Mucosa of stomach (tissue), 1 donor: ENCODE measurements at regions not wholly inside any gene's neighbourhood (a gene's known extent, or its start where the extent isn't known, plus 50 kb on each side); places are given as distances from the start of the nearest gene placed in this dataset.
"Not testable (repeated sequence)": the region's sequence is repeated elsewhere in the genome, so short reads cannot be mapped to it uniquely, and the experiment has no call there.

Source experiments
- H3K27me3 ChIP-seq: one replicate; pipeline ENCODE4 v1.7.0; 2013; ENCODE audit warnings: mild to moderate bottlenecking, low read length; ENCODE audit not compliant: control insufficient read depth, insufficient read depth
- H3K36me3 ChIP-seq: one replicate; pipeline ENCODE4 v1.7.0; 2013; ENCODE audit warnings: low read length; ENCODE audit not compliant: control insufficient read depth, insufficient read depth
- H3K4me1 ChIP-seq: one replicate; pipeline ENCODE4 v1.7.0; 2013; ENCODE audit warnings: mild to moderate bottlenecking, low read length; ENCODE audit not compliant: control insufficient read depth, insufficient read depth
- H3K4me3 ChIP-seq: one replicate; pipeline ENCODE4 v1.7.0; 2013; ENCODE audit warnings: low read length
- H3K9ac ChIP-seq: one replicate; pipeline ENCODE4 v1.7.0; 2013; ENCODE audit warnings: mild to moderate bottlenecking, low read length, moderate library complexity
- H3K9me3 ChIP-seq: one replicate; pipeline ENCODE4 v1.7.0; 2013; ENCODE audit warnings: mild to moderate bottlenecking, low read length, moderate library complexity; ENCODE audit not compliant: control insufficient read depth
- donor health status: Pancreatic carcinoma.

DNA sequence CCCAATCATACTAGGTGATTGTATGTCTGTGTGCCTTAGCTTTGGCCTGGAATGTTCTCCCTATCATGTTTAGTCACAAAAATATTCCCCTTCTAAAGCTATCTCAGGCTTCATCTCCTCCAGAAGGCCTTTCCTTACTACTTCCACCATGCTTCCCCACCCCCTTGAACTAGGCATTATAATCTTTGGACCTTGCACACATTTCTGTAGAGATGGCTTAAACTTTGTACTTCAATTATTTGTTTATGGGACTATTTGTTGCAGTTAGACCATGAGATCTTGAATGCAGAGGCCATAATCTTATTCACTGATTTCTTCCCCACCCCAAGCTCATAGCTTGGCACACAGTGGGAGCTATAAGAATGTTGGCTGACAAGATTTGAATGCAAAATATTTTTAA lies 262.0 kb upstream of the EDA2R start:
- H3K4me3 ChIP-seq: no peak overlapping the region
- H3K36me3 ChIP-seq: no peaks in the 10 kb centered on the region
- no peaks in the 10 kb centered on the region for H3K4me1 ChIP-seq
- H3K9ac ChIP-seq: no peak overlapping the region
- no peaks in the 10 kb centered on the region for H3K9me3 ChIP-seq
- H3K27me3 ChIP-seq: no peaks in the 10 kb centered on the region

DNA sequence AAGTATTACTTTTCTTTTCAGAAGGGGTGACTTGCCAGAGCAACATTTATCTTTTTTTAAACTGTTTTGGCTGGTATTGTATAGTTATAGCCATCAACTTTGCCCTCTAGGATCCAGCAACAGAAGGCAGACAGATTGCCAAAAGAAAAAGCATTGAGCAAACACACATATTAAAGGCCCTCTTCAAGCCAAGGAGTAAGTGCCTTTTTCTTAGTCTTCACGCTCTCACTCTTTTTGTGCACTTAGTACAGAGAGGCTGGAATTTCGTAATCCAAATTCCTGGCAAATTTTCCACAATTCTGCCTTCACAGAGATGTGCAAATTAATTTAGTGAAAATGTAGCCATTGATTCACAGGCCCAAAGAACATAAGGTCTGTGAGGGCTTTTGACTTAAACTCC lies 253.1 kb upstream of the EDA2R start:
- Histone ChIP-seq H3K4me1 (no peaks in the 10 kb centered on the region), H3K36me3 (no peaks in the 10 kb centered on the region), H3K4me3 (no peak overlapping the region), H3K27me3 (no peaks in the 10 kb centered on the region), H3K9ac (no peak overlapping the region), H3K9me3 (no peaks in the 10 kb centered on the region)

- H3K9ac ChIP-seq: no peak overlapping the region
- H3K4me1 ChIP-seq: no peaks in the 10 kb centered on the region
- H3K27me3 ChIP-seq: no peaks in the 10 kb centered on the region
- H3K36me3 ChIP-seq: no peaks in the 10 kb centered on the region
- no peaks in the 10 kb centered on the region for H3K9me3 ChIP-seq
- no peak overlapping the region for H3K4me3 ChIP-seq
Measured at GRCh38 chrX:66889418-66889817, 250.5 kb upstream of the EDA2R start.

DNA sequence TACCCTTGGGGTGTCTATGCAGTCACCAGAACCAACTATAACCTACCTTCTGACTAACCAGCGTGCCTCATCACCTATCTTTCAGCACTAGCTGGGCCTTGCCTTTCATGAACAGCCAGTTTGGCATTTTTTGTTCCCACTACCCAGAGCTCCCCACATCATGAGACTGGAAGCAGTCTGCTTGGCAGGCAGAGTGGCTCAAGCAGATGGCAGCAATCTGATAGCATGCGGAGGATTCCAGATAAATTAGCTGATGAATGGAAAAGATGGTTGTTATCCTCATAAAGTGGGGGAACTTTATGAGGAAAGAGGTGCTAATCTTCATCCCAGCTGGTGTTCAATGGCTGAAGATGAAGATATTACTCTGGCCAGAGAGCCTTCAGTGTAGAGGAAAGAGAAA lies 243.2 kb upstream of the EDA2R start:
- H3K4me1 ChIP-seq: no peaks in the 10 kb centered on the region
- H3K4me3 ChIP-seq: no peak overlapping the region
- no peaks in the 10 kb centered on the region for H3K9me3 ChIP-seq
- H3K36me3 ChIP-seq: no peaks in the 10 kb centered on the region
- H3K27me3 ChIP-seq: no peaks in the 10 kb centered on the region
- no peak overlapping the region for H3K9ac ChIP-seq

GRCh38 chrX:66876776-66877175 lies 237.9 kb upstream of the EDA2R start:
- no peaks in the 10 kb centered on the region for H3K4me1 ChIP-seq
- no peaks in the 10 kb centered on the region for H3K27me3 ChIP-seq
- no peaks in the 10 kb centered on the region for H3K9me3 ChIP-seq
- H3K9ac ChIP-seq: no peak overlapping the region
- no peak overlapping the region for H3K4me3 ChIP-seq
- no peaks in the 10 kb centered on the region for H3K36me3 ChIP-seq

- Histone ChIP-seq H3K36me3 (no peaks in the 10 kb centered on the region), H3K9me3 (no peaks in the 10 kb centered on the region), H3K27me3 (no peaks in the 10 kb centered on the region), H3K4me3 (no peak overlapping the region), H3K9ac (no peak overlapping the region), H3K4me1 (no peaks in the 10 kb centered on the region)
Measured at GRCh38 chrX:66872771-66873170, 233.9 kb upstream of the EDA2R start.

DNA sequence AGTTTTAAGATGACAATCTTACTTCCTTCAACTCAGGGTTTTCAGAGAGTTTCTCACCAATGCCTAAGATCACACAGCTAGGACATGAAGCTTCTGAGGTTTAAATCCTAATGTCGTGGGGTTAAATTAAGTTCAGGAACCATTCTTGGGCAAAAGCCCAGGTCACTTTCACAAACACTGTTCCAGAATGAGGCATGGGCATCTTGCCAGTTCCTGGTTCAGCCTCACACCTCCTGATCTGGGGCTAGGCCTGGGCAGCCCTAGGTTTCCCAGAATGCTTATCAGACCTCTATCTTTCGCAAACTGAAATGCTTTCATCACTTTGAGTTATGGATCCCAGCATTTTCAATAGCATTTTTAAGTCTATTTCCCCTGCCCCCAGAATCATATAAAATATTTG lies 224.8 kb upstream of the EDA2R start:
- Histone ChIP-seq H3K36me3 (no peaks in the 10 kb centered on the region), H3K4me1 (no peaks in the 10 kb centered on the region), H3K4me3 (no peak overlapping the region), H3K9ac (no peak overlapping the region), H3K27me3 (no peaks in the 10 kb centered on the region), H3K9me3 (no peaks in the 10 kb centered on the region)

DNA sequence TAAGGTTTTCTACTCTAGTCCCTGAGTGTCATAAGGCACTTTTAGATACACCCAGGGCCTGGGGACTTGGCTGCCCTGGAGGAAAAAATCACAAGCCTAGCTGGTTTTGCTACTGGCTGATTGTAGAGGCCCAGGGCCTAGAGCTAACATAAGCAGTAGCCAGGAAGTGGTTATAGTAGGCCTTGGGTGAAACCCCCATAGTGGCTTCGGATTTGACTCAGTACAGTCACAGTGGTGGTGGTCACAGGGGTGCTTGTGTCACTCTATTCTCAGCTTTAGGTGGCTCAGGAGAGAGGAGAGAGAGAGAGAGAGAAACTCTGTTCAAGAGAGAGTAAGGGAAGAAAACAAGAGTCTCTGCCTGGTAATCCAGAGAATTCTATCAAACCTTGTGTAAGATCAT lies 194.5 kb upstream of the EDA2R start:
- H3K27me3 ChIP-seq: no peaks in the 10 kb centered on the region

DNA sequence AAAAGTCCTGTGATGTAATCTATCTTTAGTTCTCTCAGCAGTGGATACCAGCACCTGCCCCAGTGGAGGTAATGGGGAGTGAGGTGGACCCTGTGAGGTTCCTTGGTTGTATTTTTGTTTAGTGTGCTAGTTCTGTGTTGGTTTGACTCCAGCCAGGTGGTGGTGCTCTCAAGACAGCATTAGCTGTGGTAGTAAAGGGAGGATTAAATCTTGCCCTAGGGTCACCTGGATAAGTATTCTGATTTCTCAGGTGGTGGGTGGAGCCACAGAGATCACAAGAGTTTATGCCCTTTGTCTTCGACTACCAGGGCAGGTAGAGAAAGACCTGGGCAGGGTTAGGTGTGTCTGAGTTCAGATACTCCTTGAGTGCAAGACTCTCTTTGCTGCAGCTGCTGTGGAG lies 176.3 kb upstream of the EDA2R start:
- no peak overlapping the region for H3K4me3 ChIP-seq
- H3K9ac ChIP-seq: no peak overlapping the region
- H3K9me3 ChIP-seq: no peaks in the 10 kb centered on the region
- no peaks in the 10 kb centered on the region for H3K27me3 ChIP-seq
- H3K4me1 ChIP-seq: no peaks in the 10 kb centered on the region
- no peaks in the 10 kb centered on the region for H3K36me3 ChIP-seq

More for the DNA sequence above, 194.5 kb upstream of the EDA2R start:
- Histone ChIP-seq H3K9me3 (no peaks in the 10 kb centered on the region), H3K4me1 (no peaks in the 10 kb centered on the region), H3K9ac (no peak overlapping the region), H3K36me3 (no peaks in the 10 kb centered on the region), H3K4me3 (no peak overlapping the region)

DNA sequence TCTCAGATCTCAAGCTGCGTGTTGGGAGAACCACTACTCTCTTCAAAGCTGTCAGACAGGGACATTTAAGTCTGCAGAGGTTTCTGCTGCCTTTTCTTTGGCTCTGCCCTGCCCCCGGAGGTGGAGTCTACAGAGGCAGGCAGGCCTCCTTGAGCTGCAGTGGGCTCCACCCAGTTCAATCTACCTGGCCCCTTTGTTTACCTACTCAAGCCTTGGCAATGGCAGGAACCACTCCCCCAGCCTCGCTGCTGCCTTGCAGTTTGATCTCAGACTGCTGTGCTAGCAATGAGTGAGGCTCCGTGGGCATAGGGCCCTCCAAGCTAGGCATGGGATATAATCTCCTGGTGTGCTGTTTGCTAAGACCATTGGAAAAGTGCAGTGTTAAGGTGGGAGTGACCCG lies 155.6 kb upstream of the EDA2R start:
- not testable (repeated sequence) for H3K36me3 ChIP-seq, H3K4me3 ChIP-seq, H3K27me3 ChIP-seq, H3K4me1 ChIP-seq, H3K9ac ChIP-seq, H3K9me3 ChIP-seq

- Histone ChIP-seq H3K27me3 (no peaks in the 10 kb centered on the region), H3K4me1 (no peaks in the 10 kb centered on the region), H3K36me3 (no peaks in the 10 kb centered on the region), H3K9ac (no peak overlapping the region), H3K4me3 (no peak overlapping the region), H3K9me3 (no peaks in the 10 kb centered on the region)
Measured at GRCh38 chrX:66766318-66766717, 127.4 kb upstream of the EDA2R start.

- Histone ChIP-seq H3K4me3 (no peak overlapping the region), H3K9me3 (no peaks in the 10 kb centered on the region), H3K9ac (no peak overlapping the region), H3K36me3 (no peaks in the 10 kb centered on the region), H3K4me1 (no peaks in the 10 kb centered on the region), H3K27me3 (no peaks in the 10 kb centered on the region)
Measured at GRCh38 chrX:66760651-66761050, 121.8 kb upstream of the EDA2R start.

- Histone ChIP-seq H3K9ac (no peak overlapping the region), H3K36me3 (no peaks in the 10 kb centered on the region), H3K9me3 (no peaks in the 10 kb centered on the region), H3K27me3 (no peaks in the 10 kb centered on the region), H3K4me1 (no peaks in the 10 kb centered on the region), H3K4me3 (no peak overlapping the region)
Measured at GRCh38 chrX:66756717-66757116, 117.8 kb upstream of the EDA2R start.
